GM21423 (cell line): ENCODE measurements at regions not wholly inside any gene's neighbourhood (a gene's known extent, or its start where the extent isn't known, plus 50 kb on each side); places are given as distances from the start of the nearest gene placed in this dataset.
"Not testable (repeated sequence)": the region's sequence is repeated elsewhere in the genome, so short reads cannot be mapped to it uniquely, and the experiment has no call there.

Experiments used
- ATAC-seq: cut with Tn5 transposase; IDR thresholded peaks from one replicate; pipeline ENCODE4 v1.9.1; 2021; ENCODE audit warnings: mild to moderate bottlenecking, moderate library complexity; ENCODE audit not compliant: unreplicated experiment

GRCh38 chr6:74534465-74535211, 671.2 kb downstream of the COL12A1 start:
- ATAC-seq, result no peak

- ATAC-seq, result no peak
Measured at GRCh38 chr6:74519163-74519562, 686.7 kb downstream of the COL12A1 start.

- ATAC-seq, result no peak
Measured at GRCh38 chr6:74518035-74518434, 687.8 kb downstream of the COL12A1 start.

- no peak for ATAC-seq
Measured at GRCh38 chr6:74510878-74511277, 695.0 kb downstream of the COL12A1 start.

GRCh38 chr6:74507649-74508048, 698.2 kb downstream of the COL12A1 start:
- no peak for ATAC-seq

- no peak for ATAC-seq
Measured at GRCh38 chr6:74505391-74505790, 700.5 kb downstream of the COL12A1 start.

GRCh38 chr6:74504941-74505340, 700.9 kb downstream of the COL12A1 start:
- ATAC-seq, result no peak

GRCh38 chr6:74492587-74492986, 713.3 kb downstream of the COL12A1 start:
- ATAC-seq, result no peak

GRCh38 chr6:74491844-74492374, 713.9 kb downstream of the COL12A1 start:
- ATAC-seq, result no peak

GRCh38 chr6:74488726-74489125, 717.1 kb downstream of the COL12A1 start:
- not testable (repeated sequence) for ATAC-seq

- ATAC-seq, result no peak
Measured at GRCh38 chr6:74482180-74482579, 723.7 kb downstream of the COL12A1 start.

GRCh38 chr6:74480561-74480960, 725.3 kb downstream of the COL12A1 start:
- ATAC-seq, result no peak

- ATAC-seq, result no peak
Measured at GRCh38 chr6:74479960-74480359, 725.9 kb downstream of the COL12A1 start.

GRCh38 chr6:74479420-74479819, 726.4 kb downstream of the COL12A1 start:
- ATAC-seq, result no peak

- ATAC-seq, result not testable (repeated sequence)
Measured at GRCh38 chr6:74474046-74474445, 731.8 kb downstream of the COL12A1 start.

- not testable (repeated sequence) for ATAC-seq
Measured at GRCh38 chr6:74468552-74468951, 737.3 kb downstream of the COL12A1 start.

GRCh38 chr6:74467533-74468215, 738.2 kb downstream of the COL12A1 start:
- no peak for ATAC-seq

- no peak for ATAC-seq
Measured at GRCh38 chr6:74466572-74466971, 739.3 kb downstream of the COL12A1 start.

- ATAC-seq, result no peak
Measured at GRCh38 chr6:74459260-74459659, 746.6 kb downstream of the COL12A1 start.

- no peak for ATAC-seq
Measured at GRCh38 chr6:74458536-74458935, 747.3 kb downstream of the COL12A1 start.

GRCh38 chr6:74455786-74456185, 750.1 kb downstream of the COL12A1 start:
- no peak for ATAC-seq

- ATAC-seq, result no peak
Measured at GRCh38 chr6:74451953-74452352, 753.9 kb downstream of the COL12A1 start.
